GM10266 (cell line): ENCODE measurements at regions not wholly inside any gene's neighbourhood (a gene's known extent, or its start where the extent isn't known, plus 50 kb on each side); places are given as distances from the start of the nearest gene placed in this dataset.

Experiments
- DNase-seq: peaks from one replicate; pipeline ENCODE4 v3.0.0; 2012; ENCODE audit errors: extremely low spot score
- CTCF ChIP-seq: IDR thresholded peaks from 2 replicates; pipeline ENCODE4 v1.5.1; 2012; ENCODE audit warnings: mild to moderate bottlenecking, low read depth; ENCODE audit not compliant: control insufficient read depth, insufficient read depth; ENCODE audit errors: missing control alignments

- no peak for DNase-seq
- no peak for TF ChIP-seq CTCF
Observed at GRCh38 chr2:150639383-150639782, 151.9 kb upstream of the RND3 start.

- no peak for TF ChIP-seq CTCF
- DNase-seq: no peak
Observed at GRCh38 chr2:150631236-150631821, 143.9 kb upstream of the RND3 start.

GRCh38 chr2:150630587-150631235 lies 143.2 kb upstream of the RND3 start:
- no peak for DNase-seq
- TF ChIP-seq CTCF: no peak

- TF ChIP-seq CTCF: no peak
- DNase-seq: no peak
Observed at GRCh38 chr2:150627526-150627925, 140.1 kb upstream of the RND3 start.

GRCh38 chr2:150626934-150627411 lies 139.5 kb upstream of the RND3 start:
- no peak for TF ChIP-seq CTCF
- no peak for DNase-seq

- no peak for DNase-seq
- TF ChIP-seq CTCF: no peak
Observed at GRCh38 chr2:150625741-150626140, 138.3 kb upstream of the RND3 start.

- no peak for TF ChIP-seq CTCF
- DNase-seq: no peak
Observed at GRCh38 chr2:150625303-150625702, 137.8 kb upstream of the RND3 start.
